Caco-2 (cell line): ENCODE measurements at regions not wholly inside any gene's neighbourhood (a gene's known extent, or its start where the extent isn't known, plus 50 kb on each side); places are given as distances from the start of the nearest gene placed in this dataset.

ENCODE experiments used
- BruUV-seq: library from RNA; stranded (reverse); fragments of 400-500 nt; replicated peaks from 2 replicates; lab custom pipeline; 2021; lab: Mats Ljungman, UMichigan
- CTCF ChIA-PET: fragments of 300-600 bp; sonication (Branson Sonifier 250); formaldehyde crosslinking; loops from one replicate; lab custom pipeline; 2022; ENCODE audit warnings: antibody characterized with exemption; lab: Charles Lee
- POLR2A ChIA-PET: fragments of 300-600 bp; sonication (Branson Sonifier 250); formaldehyde crosslinking; loops from one replicate; lab custom pipeline; 2022; ENCODE audit warnings: antibody characterized with exemption; lab: Charles Lee
- DNase-seq, 2 experiments: peaks; one replicate each; pipeline versions ENCODE4 v3.0.0 to v3.0.0-alpha.2; 2020 to 2022
- H3K27me3 ChIP-seq: replicated peaks from 2 replicates; pipeline ENCODE4 v1.6.0; 2011; ENCODE audit warnings: low read length; ENCODE audit not compliant: control insufficient read depth, insufficient read depth
- H3K36me3 ChIP-seq: 2 replicates; pipeline ENCODE4 v1.5.1; 2011; ENCODE audit warnings: low read length; ENCODE audit not compliant: control insufficient read depth, insufficient read depth
- H3K4me1 ChIP-seq: fragments of 250-450 bp; sonication (Bioruptor Pico); 2 replicates; pipeline ENCODE4 v1.5.1; 2020; ENCODE audit warnings: mild to moderate bottlenecking
- H3K4me3 ChIP-seq: 2 replicates; pipeline ENCODE4 v1.5.1; 2011; ENCODE audit warnings: low read depth, mild to moderate bottlenecking, control low read depth, low read length
- H3K9me3 ChIP-seq: fragments of 250-450 bp; sonication (Bioruptor Pico); 2 replicates; pipeline ENCODE4 v1.5.1; 2020; ENCODE audit warnings: mild to moderate bottlenecking, moderate library complexity
- H3K27ac Mint-ChIP-seq: one replicate; pipeline ENCODE4 v1.8.0; 2022; ENCODE audit warnings: mixed read lengths; ENCODE audit not compliant: unreplicated experiment
- H3K27me3 Mint-ChIP-seq: one replicate; pipeline ENCODE4 v1.8.0; 2022; ENCODE audit warnings: mixed read lengths; ENCODE audit not compliant: insufficient read depth, unreplicated experiment
- H3K36me3 Mint-ChIP-seq: one replicate; pipeline ENCODE4 v1.8.0; 2022; ENCODE audit warnings: mild to moderate bottlenecking, mixed read lengths; ENCODE audit not compliant: insufficient read depth, unreplicated experiment
- H3K4me1 Mint-ChIP-seq: one replicate; pipeline ENCODE4 v1.8.0; 2022; ENCODE audit warnings: low read depth, mixed read lengths; ENCODE audit not compliant: unreplicated experiment
- H3K4me3 Mint-ChIP-seq: one replicate; pipeline ENCODE4 v1.8.0; 2022; ENCODE audit warnings: mild to moderate bottlenecking, moderate library complexity, mixed read lengths; ENCODE audit not compliant: unreplicated experiment
- H3K9me3 Mint-ChIP-seq: one replicate; pipeline ENCODE4 v1.8.0; 2022; ENCODE audit warnings: mixed read lengths; ENCODE audit not compliant: unreplicated experiment
- intact Hi-C: fragments of 100-400 bp; cut with micrococcal nuclease; formaldehyde crosslinking; loops from one replicate; pipeline ENCODE4 v1.10.0; 2022; ENCODE audit not compliant: unreplicated experiment
- TF ChIP-seq, protein P1 (sequence below), 2 experiments: fragments of 200-600 bp in 1 of 2; IDR thresholded peaks; 1 replicate in 1 of 2; 2 replicates in 1 of 2; pipeline versions ENCODE4 v1.5.1 to v1.8.0; 2011 to 2022; ENCODE audit warnings: antibody characterized with exemption in 1 of 2, control low read depth in 1 of 2, inconsistent platforms in 1 of 2, low read depth in 1 of 2, low read length in 1 of 2, mild to moderate bottlenecking in 1 of 2, moderate library complexity in 1 of 2; ENCODE audit not compliant: insufficient read depth in 1 of 2, severe bottlenecking in 1 of 2, unreplicated experiment in 1 of 2

DNA sequence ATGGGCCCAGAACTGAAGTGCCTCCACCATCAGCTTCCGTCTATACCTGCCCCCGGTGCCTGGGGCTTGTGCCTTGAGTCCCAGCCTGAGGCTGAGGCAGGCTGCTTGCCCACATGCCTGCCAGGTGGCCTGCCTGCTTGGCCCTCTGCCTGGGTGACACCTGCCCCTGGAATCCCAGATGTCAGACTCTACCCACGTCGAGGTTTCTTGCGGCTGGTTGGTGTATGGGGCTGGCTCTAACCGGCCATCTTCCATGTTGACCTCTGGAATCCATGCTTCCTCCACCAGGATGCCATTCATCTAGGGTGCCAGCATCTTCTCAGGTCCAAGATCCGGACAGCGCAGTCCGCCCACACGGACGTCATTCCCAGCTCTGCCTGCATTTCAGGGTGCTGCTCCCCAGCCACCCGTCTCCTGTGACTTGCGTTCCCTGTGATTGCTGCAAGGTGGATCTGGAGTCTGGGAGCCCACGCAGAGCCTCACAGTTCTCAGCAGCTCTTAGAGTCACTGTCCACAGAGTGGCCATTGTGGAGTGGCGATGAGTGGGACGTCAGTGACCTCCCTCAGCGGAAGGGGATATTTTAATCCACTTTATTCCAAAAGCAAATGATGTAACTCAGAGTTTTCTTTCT, 298.1 kb downstream of the TCERG1L start:
- Histone ChIP-seq H3K27me3 (no peaks in the 10 kb centered on the region), H3K9me3 (no peaks in the 10 kb centered on the region), H3K4me1 (no peaks in the 10 kb centered on the region), H3K36me3 (no peaks in the 10 kb centered on the region), H3K4me3 (no peak overlapping the region)
- Mint-ChIP-seq H3K4me3 (no peak overlapping the region), H3K9me3 (no peaks in the 10 kb centered on the region), H3K36me3 (no peaks in the 10 kb centered on the region), H3K27me3 (peaks cover 3% of the 10 kb centered on the region), H3K4me1 (no peaks in the 10 kb centered on the region), H3K27ac (no peak overlapping the region)
- ChIA-PET CTCF (no interaction called here), POLR2A (no interaction called here)
- no TSS peak for BruUV-seq
- TF ChIP-seq, protein P1, sequence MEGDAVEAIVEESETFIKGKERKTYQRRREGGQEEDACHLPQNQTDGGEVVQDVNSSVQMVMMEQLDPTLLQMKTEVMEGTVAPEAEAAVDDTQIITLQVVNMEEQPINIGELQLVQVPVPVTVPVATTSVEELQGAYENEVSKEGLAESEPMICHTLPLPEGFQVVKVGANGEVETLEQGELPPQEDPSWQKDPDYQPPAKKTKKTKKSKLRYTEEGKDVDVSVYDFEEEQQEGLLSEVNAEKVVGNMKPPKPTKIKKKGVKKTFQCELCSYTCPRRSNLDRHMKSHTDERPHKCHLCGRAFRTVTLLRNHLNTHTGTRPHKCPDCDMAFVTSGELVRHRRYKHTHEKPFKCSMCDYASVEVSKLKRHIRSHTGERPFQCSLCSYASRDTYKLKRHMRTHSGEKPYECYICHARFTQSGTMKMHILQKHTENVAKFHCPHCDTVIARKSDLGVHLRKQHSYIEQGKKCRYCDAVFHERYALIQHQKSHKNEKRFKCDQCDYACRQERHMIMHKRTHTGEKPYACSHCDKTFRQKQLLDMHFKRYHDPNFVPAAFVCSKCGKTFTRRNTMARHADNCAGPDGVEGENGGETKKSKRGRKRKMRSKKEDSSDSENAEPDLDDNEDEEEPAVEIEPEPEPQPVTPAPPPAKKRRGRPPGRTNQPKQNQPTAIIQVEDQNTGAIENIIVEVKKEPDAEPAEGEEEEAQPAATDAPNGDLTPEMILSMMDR (IDR thresholded peaks at IDR 0.05; ENCODE audit: insufficient read depth in 1 of 2, low read depth in 1 of 2, low read length in 1 of 2, severe bottlenecking in 1 of 2, unreplicated experiment in 1 of 2), result no peak
- intact Hi-C loops, result no loop called here
- no peak for DNase-seq

DNA sequence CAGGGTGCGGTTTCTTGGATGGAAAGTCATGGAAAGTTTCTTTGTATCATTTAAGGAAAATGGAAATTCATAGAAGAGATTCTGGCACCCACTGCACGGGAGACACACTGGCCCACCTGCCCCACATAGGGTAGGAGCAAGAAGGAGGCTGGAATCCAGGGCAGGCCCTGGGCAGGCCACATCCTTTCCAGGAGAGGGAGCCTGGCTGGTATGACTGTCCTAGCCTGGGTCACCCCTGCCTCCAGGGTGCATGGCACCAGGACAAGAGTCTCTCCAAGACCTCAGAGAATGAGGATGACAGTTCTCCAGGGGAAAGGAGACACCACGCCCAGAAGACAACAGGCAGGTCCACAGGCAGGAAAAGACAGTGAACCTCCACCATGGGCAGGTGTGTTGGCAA, 297.2 kb downstream of the TCERG1L start:
- Mint-ChIP-seq H3K36me3 (no peaks in the 10 kb centered on the region), H3K27ac (no peak overlapping the region), H3K4me3 (no peak overlapping the region), H3K27me3 (peaks cover 3% of the 10 kb centered on the region), H3K4me1 (no peaks in the 10 kb centered on the region), H3K9me3 (no peaks in the 10 kb centered on the region)
- Histone ChIP-seq H3K36me3 (no peaks in the 10 kb centered on the region), H3K4me1 (no peaks in the 10 kb centered on the region), H3K9me3 (no peaks in the 10 kb centered on the region), H3K4me3 (no peak overlapping the region), H3K27me3 (no peaks in the 10 kb centered on the region)
- BruUV-seq, result no TSS peak
- intact Hi-C loops, result no loop called here
- TF ChIP-seq, protein P1 (IDR thresholded peaks at IDR 0.05; ENCODE audit: insufficient read depth in 1 of 2, low read depth in 1 of 2, low read length in 1 of 2, severe bottlenecking in 1 of 2, unreplicated experiment in 1 of 2), result no peak
- no peak for DNase-seq
- CTCF ChIA-PET, result no interaction called here
- POLR2A ChIA-PET, result no interaction called here

DNA sequence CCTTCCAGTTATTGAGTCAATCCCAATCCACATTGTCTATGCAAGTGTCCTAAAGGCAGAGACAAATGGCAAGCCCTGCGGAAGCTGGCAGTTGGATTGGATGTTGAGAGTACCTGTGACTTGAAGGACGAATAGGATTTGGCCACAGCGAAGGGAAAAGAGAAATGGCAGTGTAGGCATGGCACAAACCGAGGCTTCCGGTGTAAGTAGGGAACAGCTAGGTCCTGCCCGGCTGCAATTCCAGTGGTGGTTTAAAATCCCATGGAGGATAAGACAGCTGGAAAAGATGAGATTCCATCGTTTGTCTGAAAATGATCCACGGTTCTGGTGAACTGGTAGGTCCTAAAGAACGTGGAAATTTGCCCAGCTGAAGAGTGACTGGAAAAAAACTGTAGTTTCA, 296.2 kb downstream of the TCERG1L start:
- TF ChIP-seq, protein P1 (IDR thresholded peaks at IDR 0.05; ENCODE audit: insufficient read depth in 1 of 2, low read depth in 1 of 2, low read length in 1 of 2, severe bottlenecking in 1 of 2, unreplicated experiment in 1 of 2), result no peak
- Mint-ChIP-seq H3K4me3 (no peak overlapping the region), H3K27ac (no peak overlapping the region), H3K36me3 (no peaks in the 10 kb centered on the region), H3K9me3 (no peaks in the 10 kb centered on the region), H3K27me3 (peaks cover 3% of the 10 kb centered on the region), H3K4me1 (no peaks in the 10 kb centered on the region)
- intact Hi-C loops, result no loop called here
- no peak for DNase-seq
- no TSS peak for BruUV-seq
- Histone ChIP-seq H3K4me3 (no peak overlapping the region), H3K27me3 (no peaks in the 10 kb centered on the region), H3K36me3 (no peaks in the 10 kb centered on the region), H3K4me1 (no peaks in the 10 kb centered on the region), H3K9me3 (no peaks in the 10 kb centered on the region)
- ChIA-PET POLR2A (no interaction called here), CTCF (no interaction called here)
